HG03442 (cell line): ENCODE measurements at regions not wholly inside any gene's neighbourhood (a gene's known extent, or its start where the extent isn't known, plus 50 kb on each side); places are given as distances from the start of the nearest gene placed in this dataset.
"Not testable (repeated sequence)": the region's sequence is repeated elsewhere in the genome, so short reads cannot be mapped to it uniquely, and the experiment has no call there.

Experiments used
- ATAC-seq: cut with Tn5 transposase; IDR thresholded peaks from one replicate; pipeline ENCODE4 v1.9.1; 2021; ENCODE audit warnings: mild to moderate bottlenecking, moderate library complexity; ENCODE audit not compliant: unreplicated experiment

GRCh38 chr1:221979444-221980032, 237.6 kb upstream of the DUSP10 start:
- no peak for ATAC-seq

DNA sequence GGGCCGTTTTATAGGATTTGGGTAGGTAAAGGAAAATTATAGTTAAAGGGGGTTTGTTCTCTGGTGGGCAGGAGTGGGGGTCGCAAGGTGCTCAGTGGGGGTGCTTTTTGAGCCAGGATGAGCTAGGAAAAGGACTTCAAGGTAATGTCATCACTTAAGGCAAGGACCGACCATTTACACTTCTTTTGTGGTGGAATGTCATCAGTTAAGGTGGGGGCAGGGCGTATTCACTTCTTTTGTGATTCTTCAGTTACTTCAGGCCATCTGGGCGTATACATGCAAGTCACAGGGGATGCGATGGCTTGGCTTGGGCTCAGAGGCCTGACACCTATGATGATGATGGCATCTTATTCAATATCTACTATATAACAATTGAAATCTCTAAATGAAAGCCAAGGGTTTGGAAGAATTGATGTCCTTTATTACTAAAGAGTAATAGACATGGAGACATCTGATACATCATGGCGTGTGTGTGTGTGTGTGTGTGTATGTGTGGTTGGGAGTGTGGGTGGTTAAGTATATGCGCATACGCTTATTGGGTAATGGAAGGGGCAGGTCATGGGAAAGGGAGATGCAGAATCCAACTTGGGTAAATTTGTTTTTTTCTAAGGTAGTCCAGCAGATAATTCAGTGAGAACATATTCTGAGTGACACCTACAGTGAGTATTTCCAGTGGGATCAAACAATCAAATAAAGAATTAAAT, 236.9 kb upstream of the DUSP10 start:
- ATAC-seq: not testable (repeated sequence)

DNA sequence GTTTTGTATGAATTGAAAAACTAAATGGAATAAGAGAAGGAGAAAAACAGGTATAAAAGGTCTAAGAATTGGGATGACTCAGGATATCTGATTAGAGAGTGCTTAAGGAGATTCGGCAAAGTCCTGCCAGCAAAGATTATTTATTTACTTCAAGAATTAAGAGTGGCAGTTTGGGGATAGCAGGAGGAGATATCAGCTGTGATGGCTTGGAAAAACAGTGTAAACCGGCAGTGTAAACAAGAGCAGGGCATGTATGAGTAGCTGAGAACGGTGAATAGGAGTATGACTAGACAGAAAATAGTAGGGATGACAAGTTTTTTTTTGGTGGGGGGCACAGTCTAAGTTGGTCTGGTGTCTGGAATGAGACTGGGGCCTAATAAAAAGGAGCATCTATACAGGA, 231.9 kb upstream of the DUSP10 start:
- not testable (repeated sequence) for ATAC-seq

DNA sequence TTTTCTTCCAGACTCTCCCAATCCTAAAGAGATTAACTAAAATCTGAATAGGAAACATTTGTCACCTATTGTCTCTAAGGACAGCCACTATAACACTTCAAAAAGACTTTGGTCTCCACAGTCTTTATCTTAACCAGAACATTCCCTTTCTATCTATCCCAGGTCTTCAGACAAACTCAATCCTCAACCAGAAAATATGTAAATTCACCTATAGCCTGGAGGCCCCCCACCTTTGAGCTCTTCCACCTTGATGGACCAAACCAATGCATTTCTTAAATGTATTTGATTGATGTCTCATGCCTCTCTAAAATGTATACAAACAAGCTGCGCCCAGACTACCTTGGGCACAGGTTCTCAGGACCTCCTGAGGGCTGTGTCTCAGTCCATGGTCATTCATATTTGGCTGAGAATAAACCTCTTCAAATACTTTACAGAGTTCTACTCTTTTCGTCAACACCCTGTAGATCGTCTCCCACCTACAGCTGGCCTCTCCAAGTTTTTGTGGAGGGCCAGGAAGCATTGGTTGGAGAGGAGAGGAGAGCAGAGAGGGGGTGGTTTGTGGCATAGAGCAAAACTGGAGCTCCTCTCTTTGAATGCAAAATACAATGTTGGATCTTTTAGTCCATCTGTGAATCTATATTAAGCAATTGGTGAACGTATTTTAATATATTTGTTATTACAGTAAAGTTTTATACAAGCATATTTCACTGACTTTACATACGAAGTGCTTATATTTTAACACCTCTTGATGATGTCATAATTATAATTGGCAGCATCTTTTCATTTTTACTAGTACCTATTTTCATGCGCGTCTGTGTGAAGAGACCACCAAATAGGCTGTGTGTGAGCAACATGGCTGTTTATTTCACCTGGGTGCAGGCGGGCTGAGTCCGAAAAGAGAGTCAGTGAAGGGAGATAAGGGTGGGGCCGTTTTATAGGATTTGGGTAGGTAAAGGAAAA, 230.7 kb upstream of the DUSP10 start:
- ATAC-seq: no peak

DNA sequence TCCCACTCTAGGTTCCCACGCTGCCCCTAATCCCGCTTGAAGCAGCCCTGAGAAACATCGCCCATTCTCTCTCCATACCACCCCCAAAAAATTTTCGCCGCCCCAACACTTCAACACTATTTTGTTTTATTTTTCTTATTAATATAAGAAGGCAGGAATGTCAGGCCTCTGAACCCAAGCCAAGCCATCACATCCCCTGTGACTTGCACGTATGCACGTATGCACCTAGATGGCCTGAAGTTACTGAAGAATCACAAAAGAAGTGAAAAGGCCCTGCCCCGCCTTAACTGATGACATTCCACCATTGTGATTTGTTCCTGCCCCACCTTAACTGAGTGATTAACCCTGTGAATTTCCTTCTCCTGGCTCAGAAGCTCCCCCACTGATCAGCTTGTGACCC, 229.1 kb upstream of the DUSP10 start:
- ATAC-seq: not testable (repeated sequence)

GRCh38 chr1:221969298-221969858, 227.5 kb upstream of the DUSP10 start:
- ATAC-seq: not testable (repeated sequence)

DNA sequence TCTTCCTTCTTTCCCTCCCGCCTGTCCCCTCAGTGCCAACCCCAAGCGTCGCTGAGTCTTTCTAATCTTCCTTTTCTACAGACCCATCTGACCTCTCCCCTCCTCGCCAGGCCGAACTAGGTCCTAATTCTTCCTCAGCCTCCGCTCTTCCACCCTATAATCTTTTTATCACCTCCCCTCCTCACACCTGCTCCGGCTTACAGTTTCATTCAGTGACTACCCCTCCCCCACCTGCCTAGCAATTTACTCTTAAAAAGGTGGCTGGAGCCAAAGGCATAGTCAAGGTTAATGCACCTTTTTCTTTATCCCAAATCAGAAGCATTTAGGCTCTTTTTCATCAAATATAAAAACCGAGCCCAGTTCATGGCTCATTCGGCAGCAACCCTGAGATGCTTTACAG, 225.6 kb upstream of the DUSP10 start:
- not testable (repeated sequence) for ATAC-seq

DNA sequence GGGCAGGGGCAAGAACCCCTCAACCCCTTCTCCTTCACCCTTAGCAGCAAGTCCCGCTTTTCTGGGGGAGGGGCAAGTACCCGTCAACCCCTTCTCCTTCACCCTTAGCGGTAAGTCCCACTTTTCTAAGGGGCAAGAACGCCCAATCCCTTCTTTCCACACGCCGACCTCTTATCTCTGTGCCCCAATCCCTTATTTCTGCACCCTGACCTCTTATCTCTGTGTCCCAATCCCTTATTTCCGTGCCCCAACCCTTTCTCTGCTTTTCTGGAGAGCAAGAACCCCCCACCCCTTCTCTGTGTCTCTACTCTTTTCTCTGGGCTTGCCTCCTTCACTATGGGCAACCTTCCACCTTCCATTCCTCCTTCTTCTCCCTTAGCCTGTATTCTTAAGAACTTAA, 225.0 kb upstream of the DUSP10 start:
- ATAC-seq: not testable (repeated sequence)

DNA sequence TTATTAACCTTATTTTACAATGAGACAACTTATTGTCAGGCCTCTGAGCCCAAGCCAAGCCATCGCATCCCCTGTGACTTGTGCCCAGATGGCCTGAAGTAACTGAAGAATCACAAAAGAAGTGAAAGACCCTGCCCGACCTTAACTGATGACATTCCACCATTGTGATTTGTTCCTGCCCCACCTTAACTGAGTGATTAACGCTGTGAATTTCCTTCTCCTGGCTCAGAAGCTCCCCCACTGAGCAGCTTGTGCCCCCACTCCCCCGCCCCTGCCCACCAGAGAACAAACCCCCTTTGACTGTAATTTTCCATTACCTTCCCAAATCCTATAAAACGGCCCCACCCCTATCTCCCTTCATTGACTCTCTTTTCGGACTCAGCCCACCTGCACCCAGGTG, 224.0 kb upstream of the DUSP10 start:
- not testable (repeated sequence) for ATAC-seq

- ATAC-seq: no peak
Observed at GRCh38 chr1:221965252-221965651, 223.4 kb upstream of the DUSP10 start.

DNA sequence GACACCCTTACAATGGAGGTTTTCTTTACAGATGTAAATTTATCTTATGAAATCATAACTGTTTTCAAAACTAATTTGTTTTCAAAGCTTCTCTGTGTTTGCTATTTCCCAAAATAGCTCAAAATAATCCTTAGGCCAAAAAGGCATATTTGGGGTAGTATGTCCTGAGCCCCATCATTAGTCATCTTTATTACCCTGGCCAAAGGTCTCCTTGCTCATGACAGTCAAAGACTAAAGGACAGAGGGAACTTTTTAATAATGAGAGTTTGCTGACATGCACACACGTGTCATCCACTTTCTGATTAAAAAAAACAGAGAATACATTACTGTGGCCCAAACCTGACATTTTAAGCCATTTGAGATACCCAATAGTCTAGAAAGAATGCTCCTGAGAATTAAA, 221.9 kb upstream of the DUSP10 start:
- no peak for ATAC-seq

DNA sequence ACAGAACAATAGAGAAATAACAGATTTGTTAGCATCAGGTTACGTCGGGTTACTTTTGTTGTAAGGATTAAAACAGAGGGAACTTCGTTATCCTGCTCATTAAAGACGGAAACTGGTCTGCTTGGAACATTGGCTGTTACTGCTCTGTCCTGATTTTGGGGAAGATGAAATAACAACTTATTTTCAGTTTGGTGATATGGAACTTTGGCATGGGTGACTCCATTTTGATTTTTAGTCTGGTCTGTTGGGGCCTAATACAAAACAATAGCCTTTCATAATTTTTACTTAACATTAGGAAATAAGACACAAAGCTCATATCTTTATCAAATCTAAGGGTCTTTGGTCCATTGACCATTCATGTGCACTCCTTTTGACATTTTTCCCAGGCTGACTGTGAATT, 220.5 kb upstream of the DUSP10 start:
- ATAC-seq: no peak

DNA sequence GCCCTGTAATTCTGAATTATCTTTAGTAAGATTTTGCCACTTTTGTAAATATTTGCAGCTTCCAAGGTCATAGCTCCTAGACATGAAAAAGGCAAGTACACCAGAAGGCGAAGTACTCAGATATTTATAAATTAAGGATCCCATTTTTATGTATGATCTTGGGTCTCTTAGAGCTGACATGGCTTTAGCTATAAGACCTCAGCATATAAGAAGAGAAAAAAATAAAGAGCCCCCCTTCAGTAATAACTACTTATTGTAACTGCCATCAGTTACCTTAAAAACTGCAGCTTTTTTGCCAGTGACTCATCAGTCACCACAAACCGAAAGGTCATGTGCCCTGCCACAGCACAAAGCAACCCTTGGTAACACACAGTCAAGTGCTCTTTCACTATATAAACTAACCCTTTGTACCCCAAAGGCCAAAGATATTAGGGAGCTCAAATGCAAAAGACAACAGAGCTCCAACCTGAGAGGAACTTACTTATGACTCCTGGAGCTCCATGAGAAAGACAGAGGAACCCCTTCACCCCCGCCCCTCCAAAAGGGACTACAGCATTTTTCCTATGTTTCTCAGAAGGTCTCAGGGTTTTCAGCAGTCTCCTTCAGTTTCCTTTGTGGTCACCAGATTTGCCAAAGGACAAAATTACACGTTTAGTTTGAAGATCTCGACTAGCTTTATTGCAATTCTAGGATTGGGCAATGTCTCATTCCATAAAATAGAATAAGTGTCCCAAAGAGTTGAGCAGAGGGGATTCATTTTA, 219.8 kb upstream of the DUSP10 start:
- ATAC-seq: peak; percentile 96

GRCh38 chr1:221958161-221958562, 216.3 kb upstream of the DUSP10 start:
- ATAC-seq: not testable (repeated sequence)

DNA sequence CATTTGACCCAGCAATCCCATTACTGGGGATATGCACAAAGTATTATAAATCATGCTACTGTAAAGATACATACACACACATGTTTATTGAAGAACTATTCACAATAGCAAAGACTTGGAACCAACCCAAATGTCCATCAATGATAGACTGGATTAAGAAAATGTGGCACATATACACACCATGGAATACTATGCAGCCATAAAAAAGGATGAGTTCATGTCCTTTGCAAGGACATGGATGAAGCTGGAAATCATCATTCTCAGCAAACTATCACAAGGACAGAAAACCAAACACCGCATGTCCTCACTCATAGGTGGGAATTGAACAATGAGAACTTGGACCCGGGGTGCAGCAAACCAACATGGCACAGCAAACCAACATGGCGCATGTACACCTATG, 215.5 kb upstream of the DUSP10 start:
- not testable (repeated sequence) for ATAC-seq

DNA sequence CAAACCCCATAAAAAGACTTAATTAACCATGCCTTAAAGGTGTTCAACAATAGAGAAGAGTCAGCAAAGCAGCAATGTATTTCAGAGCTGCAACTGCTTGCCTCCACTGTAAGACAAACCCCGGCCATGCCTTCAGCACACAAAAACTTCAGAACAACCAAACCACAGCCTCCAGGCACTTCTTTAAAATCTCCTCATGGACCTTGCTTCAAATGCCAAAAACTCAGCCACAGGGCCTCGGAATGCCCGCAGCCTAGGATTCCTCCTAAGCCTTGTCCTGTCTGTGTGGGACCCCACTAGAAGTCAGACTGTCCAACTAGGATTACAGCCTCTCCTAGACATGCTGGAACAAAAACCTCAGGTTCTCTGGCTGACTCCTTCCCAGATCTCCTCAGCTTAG, 208.1 kb upstream of the DUSP10 start:
- no peak for ATAC-seq

GRCh38 chr1:221948459-221948858, 206.6 kb upstream of the DUSP10 start:
- ATAC-seq: no peak

DNA sequence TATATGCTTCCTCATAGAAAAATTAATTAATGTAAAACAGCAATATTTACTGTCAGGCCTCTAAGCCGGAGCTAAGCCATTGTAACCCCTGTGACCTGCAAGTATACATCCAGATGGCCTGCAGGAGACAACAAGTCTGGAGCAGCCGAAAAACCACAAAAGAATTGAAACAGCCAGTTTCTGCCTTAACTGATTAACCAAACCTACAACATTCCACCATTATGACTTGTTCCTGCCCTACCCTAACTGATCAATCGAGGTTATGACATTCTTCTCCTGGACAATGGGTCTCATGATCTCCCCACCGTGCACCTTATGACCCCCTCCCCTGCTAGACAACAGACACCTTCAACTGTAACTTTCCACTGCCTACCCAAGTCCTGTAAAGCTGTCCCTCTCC, 205.8 kb upstream of the DUSP10 start:
- no peak for ATAC-seq

DNA sequence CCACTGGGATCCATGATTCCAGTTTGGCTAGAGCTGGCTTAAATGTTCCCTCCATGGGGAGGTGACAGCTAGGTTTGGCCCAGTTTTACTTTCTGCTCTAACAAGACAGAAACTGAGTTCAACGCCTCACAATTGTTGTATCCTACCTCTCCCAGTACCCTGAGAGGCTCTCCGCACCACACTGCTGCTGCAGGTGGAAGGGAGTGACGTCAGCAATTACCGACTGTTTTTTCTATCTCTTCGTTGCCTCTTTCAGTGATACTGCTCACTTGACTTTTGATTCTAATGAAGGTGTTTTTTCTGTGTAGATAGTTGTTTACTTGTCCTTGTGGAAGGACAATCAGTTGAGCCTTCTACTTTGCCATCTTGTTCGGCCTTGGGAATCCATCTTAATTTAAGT, 204.9 kb upstream of the DUSP10 start:
- no peak for ATAC-seq

DNA sequence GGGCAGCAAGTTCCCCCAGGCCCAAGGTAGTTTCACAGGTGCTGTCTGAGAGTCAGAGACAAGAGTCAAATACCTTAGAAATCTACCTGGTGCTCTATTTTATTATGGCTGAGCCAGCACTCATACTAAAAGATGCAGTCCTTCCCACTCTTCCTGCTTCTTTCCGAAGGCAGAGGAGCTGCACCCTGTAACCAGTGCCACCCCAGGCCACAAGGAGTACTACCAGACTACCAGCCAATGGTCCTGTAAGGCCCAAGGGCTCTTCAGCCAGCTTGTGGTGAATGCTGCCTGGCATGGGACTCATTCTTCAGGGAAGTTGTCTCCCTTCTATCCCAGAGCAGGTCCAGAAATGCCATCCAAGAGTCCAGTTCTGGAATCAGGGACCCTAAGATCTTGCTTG, 203.8 kb upstream of the DUSP10 start:
- ATAC-seq: no peak
